ENCODE measurements at regions not wholly inside any gene's neighbourhood (a gene's known extent, or its start where the extent isn't known, plus 50 kb on each side); places are given as distances from the start of the nearest gene placed in this dataset.

GRCh38 chr6:98657764-98658163, 176.6 kb upstream of the POU3F2 start:
- FAIRE-seq, result no peak
- H3K4ac ChIP-seq (replicated peaks; ENCODE audit: insufficient read length, low read depth, low read length), result no peak overlapping the region
- H3K9ac ChIP-seq (replicated peaks in 1 of 4; ENCODE audit: extremely low read depth in 1 of 4, low read depth in 3 of 4, low read length in 3 of 4), result no peak overlapping the region
- H3K36me3 ChIP-seq (ENCODE audit: control insufficient read depth in 2 of 4, insufficient read depth in 4 of 4, low read length in 3 of 4), result no peaks in the 10 kb centered on the region
- no peak overlapping the region for H2BK5ac ChIP-seq (ENCODE audit: low read depth, low read length)
- no peak overlapping the region for H2BK12ac ChIP-seq (ENCODE audit: low read depth, low read length)
- no peak for DNase-seq (ENCODE audit: low read depth in 1 of 2, low spot score in 2 of 2)
- H3K18ac ChIP-seq (ENCODE audit: extremely low read depth, low read length), result no peak overlapping the region
- no peak overlapping the region for H2AFZ ChIP-seq (ENCODE audit: low read length)
- 85% methylated on average over 5 of the region's 5 CpGs; no CpG with 5 or more reads in 1 of the 2 experiments for WGBS, 2 experiments (ENCODE audit: extremely low coverage in 1 of 2, insufficient coverage in 1 of 2, insufficient read length in 1 of 2, insufficient replicate concordance in 2 of 2, low coverage in 1 of 2, low lambda C conversion rate in 2 of 2, missing lambda C conversion rate in 1 of 2)
- no peak overlapping the region for H3K4me3 ChIP-seq (ENCODE audit: extremely low read depth in 1 of 4, insufficient read depth in 2 of 4, low read depth in 3 of 4, low read length in 4 of 4)
- no peak for TF ChIP-seq TEAD4 (IDR thresholded peaks at IDR 0.05; ENCODE audit: low read depth, low read length)
- no peak for TF ChIP-seq EP300 (IDR thresholded peaks at IDR 0.05; ENCODE audit: borderline replicate concordance in 1 of 2, low read depth in 2 of 2, low read length in 2 of 2)
- TF ChIP-seq POU5F1 (IDR thresholded peaks at IDR 0.05; ENCODE audit: low read depth, low read length), result 0 out of 2 replicates have a peak, but pooled peaks have one; percentile 11
- TF ChIP-seq CEBPB (IDR thresholded peaks at IDR 0.05; ENCODE audit: low read depth, low read length), result peak; percentile 99
- TF ChIP-seq HDAC2 (IDR thresholded peaks at IDR 0.05; ENCODE audit: borderline replicate concordance in 1 of 2, low read depth in 2 of 2, low read length in 2 of 2), result 0 out of 4 replicates have a peak, but pooled peaks of 1 of the 2 experiments have one; percentile 29
- no peaks in the 10 kb centered on the region for H3K23me2 ChIP-seq (ENCODE audit: low read depth, low read length)
- no peaks in the 10 kb centered on the region for H3K79me1 ChIP-seq (ENCODE audit: low read depth, low read length)
- H4K91ac ChIP-seq (replicated peaks; ENCODE audit: insufficient read length, low read length), result no peak overlapping the region
- H3K79me2 ChIP-seq (ENCODE audit: control insufficient read depth in 1 of 2, insufficient read depth in 2 of 2, low read length in 2 of 2), result no peaks in the 10 kb centered on the region
- no peaks in the 10 kb centered on the region for H3K9me3 ChIP-seq (ENCODE audit: insufficient read depth in 2 of 2, low read depth in 1 of 2, low read length in 1 of 2)
- H3K27me3 ChIP-seq (replicated peaks in 1 of 4; ENCODE audit: control insufficient read depth in 3 of 4, extremely low read depth in 1 of 4, insufficient read depth in 3 of 4, low read length in 3 of 4), result no peaks in the 10 kb centered on the region
- H2AK5ac ChIP-seq (ENCODE audit: low read depth, low read length), result no peak overlapping the region
- H4K20me1 ChIP-seq (replicated peaks in 1 of 2; ENCODE audit: control insufficient read depth in 1 of 2, insufficient read depth in 2 of 2, low read length in 2 of 2), result no peaks in the 10 kb centered on the region
- ChIA-PET CTCF (ENCODE audit: partially characterized antibody) (no interaction called here), POLR2A (ENCODE audit: partially characterized antibody) (no interaction called here)
- no peak overlapping the region for H3K14ac ChIP-seq (ENCODE audit: insufficient read length)
- H3K56ac ChIP-seq (replicated peaks; ENCODE audit: insufficient read length, low read depth, low read length), result no peak overlapping the region
- H2BK20ac ChIP-seq (ENCODE audit: low read length), result no peak overlapping the region
- no peaks in the 10 kb centered on the region for H3K4me1 ChIP-seq (replicated peaks in 1 of 4; ENCODE audit: control insufficient read depth in 3 of 4, insufficient read depth in 4 of 4, low read length in 3 of 4)
- H2BK120ac ChIP-seq (replicated peaks; ENCODE audit: low read depth, low read length), result no peak overlapping the region
- no peak overlapping the region for H2BK15ac ChIP-seq (ENCODE audit: low read length)
- H4K8ac ChIP-seq (ENCODE audit: extremely low read depth, insufficient read depth, low read length), result no peak overlapping the region
- no peak overlapping the region for H3K23ac ChIP-seq (ENCODE audit: insufficient read length)
- no peak overlapping the region for H4K5ac ChIP-seq (ENCODE audit: insufficient read length, low read depth, low read length)
- H3K4me2 ChIP-seq (ENCODE audit: insufficient read depth in 1 of 2, low read depth in 2 of 2, low read length in 2 of 2), result no peak overlapping the region
- no peak overlapping the region for H3K27ac ChIP-seq (ENCODE audit: low read depth, low read length)
